ENCODE measurements at regions not wholly inside any gene's neighbourhood (a gene's known extent, or its start where the extent isn't known, plus 50 kb on each side); places are given as distances from the start of the nearest gene placed in this dataset.

GRCh38 chr3:99342383-99342782 is 296.0 kb upstream of the COL8A1 start:
- H3K27me3 Mint-ChIP-seq = no peaks in the 10 kb centered on the region
- H3K4me1 Mint-ChIP-seq = no peaks in the 10 kb centered on the region
- peaks cover 0 to 20% (median 5%) of the 10 kb centered on the region in 7 donors for H3K9me3 Mint-ChIP-seq
- no peak overlapping the region for H3K27ac Mint-ChIP-seq
- H3K4me3 Mint-ChIP-seq = no peak overlapping the region
- DNase-seq (no peak), ATAC-seq (ENCODE audit: low read depth in 2 of 2) (no peak)
- no peaks in the 10 kb centered on the region for H3K36me3 Mint-ChIP-seq

- H3K4me1 Mint-ChIP-seq = no peaks in the 10 kb centered on the region
- H3K9me3 Mint-ChIP-seq = peaks cover 0 to 25% (median 5%) of the 10 kb centered on the region in 7 donors
- H3K4me3 Mint-ChIP-seq = no peak overlapping the region
- H3K27me3 Mint-ChIP-seq = no peaks in the 10 kb centered on the region
- no peaks in the 10 kb centered on the region for H3K36me3 Mint-ChIP-seq
- no peak overlapping the region for H3K27ac Mint-ChIP-seq
- DNase-seq (no peak), ATAC-seq (ENCODE audit: low read depth in 2 of 2) (no peak)
Measured at GRCh38 chr3:99339222-99339621, 299.2 kb upstream of the COL8A1 start.

- H3K27me3 Mint-ChIP-seq = no peaks in the 10 kb centered on the region
- H3K9me3 Mint-ChIP-seq = peaks cover 0 to 5% (median 0%) of the 10 kb centered on the region in 7 donors
- H3K27ac Mint-ChIP-seq = no peak overlapping the region
- no peak for ATAC-seq (ENCODE audit: low read depth in 2 of 2)
- no peak for DNase-seq
- H3K36me3 Mint-ChIP-seq = no peaks in the 10 kb centered on the region
- no peaks in the 10 kb centered on the region for H3K4me1 Mint-ChIP-seq
- no peak overlapping the region for H3K4me3 Mint-ChIP-seq
Measured at GRCh38 chr3:99332718-99333117, 305.7 kb upstream of the COL8A1 start.

GRCh38 chr3:99332276-99332675 is 306.1 kb upstream of the COL8A1 start:
- ATAC-seq (ENCODE audit: low read depth in 2 of 2) (no peak), DNase-seq (no peak)
- Mint-ChIP-seq H3K36me3 (no peaks in the 10 kb centered on the region), H3K4me1 (no peaks in the 10 kb centered on the region), H3K4me3 (no peak overlapping the region), H3K27me3 (no peaks in the 10 kb centered on the region), H3K9me3 (peaks cover 0 to 5% (median 1%) of the 10 kb centered on the region in 7 donors), H3K27ac (no peak overlapping the region)

GRCh38 chr3:99330924-99331532 is 307.4 kb upstream of the COL8A1 start:
- Mint-ChIP-seq H3K36me3 (no peaks in the 10 kb centered on the region), H3K27ac (no peak overlapping the region), H3K4me3 (no peak overlapping the region), H3K27me3 (no peaks in the 10 kb centered on the region), H3K9me3 (peaks cover 0 to 6% (median 5%) of the 10 kb centered on the region in 7 donors), H3K4me1 (no peaks in the 10 kb centered on the region)
- ATAC-seq (ENCODE audit: low read depth in 2 of 2) = no peak
- DNase-seq = no peak

GRCh38 chr3:99330281-99330680 is 308.1 kb upstream of the COL8A1 start:
- Mint-ChIP-seq H3K4me3 (no peak overlapping the region), H3K36me3 (no peaks in the 10 kb centered on the region), H3K27ac (no peak overlapping the region), H3K9me3 (peaks cover 0 to 6% (median 5%) of the 10 kb centered on the region in 7 donors), H3K4me1 (no peaks in the 10 kb centered on the region), H3K27me3 (no peaks in the 10 kb centered on the region)
- ATAC-seq (ENCODE audit: low read depth in 2 of 2) (no peak), DNase-seq (no peak)

- Mint-ChIP-seq H3K27me3 (no peaks in the 10 kb centered on the region), H3K9me3 (peaks cover 0 to 9% (median 0%) of the 10 kb centered on the region in 7 donors), H3K36me3 (no peaks in the 10 kb centered on the region), H3K4me1 (no peaks in the 10 kb centered on the region), H3K4me3 (no peak overlapping the region), H3K27ac (no peak overlapping the region)
- no peak for ATAC-seq (ENCODE audit: low read depth in 2 of 2)
- no peak for DNase-seq
Measured at GRCh38 chr3:99325402-99325801, 313.0 kb upstream of the COL8A1 start.

GRCh38 chr3:99324636-99325203 is 313.7 kb upstream of the COL8A1 start:
- DNase-seq = no peak
- Mint-ChIP-seq H3K27me3 (no peaks in the 10 kb centered on the region), H3K27ac (no peak overlapping the region), H3K4me1 (no peaks in the 10 kb centered on the region), H3K4me3 (no peak overlapping the region), H3K36me3 (no peaks in the 10 kb centered on the region), H3K9me3 (peaks cover 0 to 9% (median 0%) of the 10 kb centered on the region in 7 donors)
- no peak for ATAC-seq (ENCODE audit: low read depth in 2 of 2)

- ATAC-seq (ENCODE audit: low read depth in 2 of 2) = no peak
- Mint-ChIP-seq H3K4me1 (no peaks in the 10 kb centered on the region), H3K27me3 (no peaks in the 10 kb centered on the region), H3K27ac (no peak overlapping the region), H3K9me3 (peaks cover 0 to 9% (median 0%) of the 10 kb centered on the region in 7 donors), H3K4me3 (no peak overlapping the region), H3K36me3 (no peaks in the 10 kb centered on the region)
- DNase-seq = no peak
Measured at GRCh38 chr3:99323940-99324339, 314.5 kb upstream of the COL8A1 start.

GRCh38 chr3:99322551-99322950 is 315.8 kb upstream of the COL8A1 start:
- ATAC-seq (ENCODE audit: low read depth in 2 of 2) (no peak), DNase-seq (no peak)
- H3K4me1 Mint-ChIP-seq = no peaks in the 10 kb centered on the region
- H3K9me3 Mint-ChIP-seq = peaks cover 0 to 9% (median 0%) of the 10 kb centered on the region in 7 donors
- no peak overlapping the region for H3K27ac Mint-ChIP-seq
- H3K27me3 Mint-ChIP-seq = no peaks in the 10 kb centered on the region
- no peaks in the 10 kb centered on the region for H3K36me3 Mint-ChIP-seq
- H3K4me3 Mint-ChIP-seq = no peak overlapping the region

GRCh38 chr3:99321261-99321660 is 317.1 kb upstream of the COL8A1 start:
- no peak overlapping the region for H3K4me3 Mint-ChIP-seq
- H3K9me3 Mint-ChIP-seq = peaks cover 0 to 3% (median 2%) of the 10 kb centered on the region in 7 donors
- no peak for DNase-seq
- no peak overlapping the region for H3K27ac Mint-ChIP-seq
- no peak for ATAC-seq (ENCODE audit: low read depth in 2 of 2)
- no peaks in the 10 kb centered on the region for H3K27me3 Mint-ChIP-seq
- no peaks in the 10 kb centered on the region for H3K4me1 Mint-ChIP-seq
- H3K36me3 Mint-ChIP-seq = no peaks in the 10 kb centered on the region

- no peak overlapping the region for H3K27ac Mint-ChIP-seq
- DNase-seq (no peak), ATAC-seq (ENCODE audit: low read depth in 2 of 2) (no peak)
- peaks cover 0 to 10% (median 3%) of the 10 kb centered on the region in 7 donors for H3K9me3 Mint-ChIP-seq
- H3K4me3 Mint-ChIP-seq = no peak overlapping the region
- H3K27me3 Mint-ChIP-seq = no peaks in the 10 kb centered on the region
- H3K4me1 Mint-ChIP-seq = no peaks in the 10 kb centered on the region
- no peaks in the 10 kb centered on the region for H3K36me3 Mint-ChIP-seq
Measured at GRCh38 chr3:99319961-99320360, 318.4 kb upstream of the COL8A1 start.

- no peak overlapping the region for H3K4me3 Mint-ChIP-seq
Measured at GRCh38 chr3:99319450-99319849, 318.9 kb upstream of the COL8A1 start.

GRCh38 chr3:99317201-99317600 is 321.2 kb upstream of the COL8A1 start:
- no peaks in the 10 kb centered on the region for H3K36me3 Mint-ChIP-seq
- no peak overlapping the region for H3K27ac Mint-ChIP-seq
- no peak for DNase-seq
- H3K9me3 Mint-ChIP-seq = peaks cover 0 to 24% (median 6%) of the 10 kb centered on the region in 7 donors
- H3K4me1 Mint-ChIP-seq = no peaks in the 10 kb centered on the region
- no peaks in the 10 kb centered on the region for H3K27me3 Mint-ChIP-seq
- ATAC-seq (ENCODE audit: low read depth in 2 of 2) = no peak
- no peak overlapping the region for H3K4me3 Mint-ChIP-seq

More at GRCh38 chr3:99319450-99319849, 318.9 kb upstream of the COL8A1 start:
- DNase-seq (no peak), ATAC-seq (ENCODE audit: low read depth in 2 of 2) (no peak)
- Mint-ChIP-seq H3K27ac (no peak overlapping the region), H3K27me3 (no peaks in the 10 kb centered on the region), H3K4me1 (no peaks in the 10 kb centered on the region), H3K9me3 (peaks cover 0 to 15% (median 6%) of the 10 kb centered on the region in 7 donors), H3K36me3 (no peaks in the 10 kb centered on the region)

Data from naive B cell (primary cell).